Stromal cell of bone marrow (primary cell): ENCODE measurements at regions not wholly inside any gene's neighbourhood (a gene's known extent, or its start where the extent isn't known, plus 50 kb on each side); places are given as distances from the start of the nearest gene placed in this dataset.
"Not testable (repeated sequence)": the region's sequence is repeated elsewhere in the genome, so short reads cannot be mapped to it uniquely, and the experiment has no call there.

Experiments used
- DNase-seq: peaks from one replicate; pipeline ENCODE4 v3.0.0-alpha.2; 2012; ENCODE audit warnings: low read depth

GRCh38 chr6:27742833-27743573, 169.2 kb downstream of the OR2B2 start:
- DNase-seq, result no peak

GRCh38 chr6:27739902-27740301, 172.3 kb downstream of the OR2B2 start:
- not testable (repeated sequence) for DNase-seq

GRCh38 chr6:27736686-27737085, 175.5 kb downstream of the OR2B2 start:
- no peak for DNase-seq

GRCh38 chr6:27728442-27728841, 183.8 kb downstream of the OR2B2 start:
- no peak for DNase-seq

GRCh38 chr6:27726619-27727023, 185.6 kb downstream of the OR2B2 start:
- DNase-seq, result no peak

GRCh38 chr6:27720607-27721580, 191.3 kb downstream of the OR2B2 start:
- DNase-seq, result no peak

GRCh38 chr6:27719039-27719438, 193.2 kb downstream of the OR2B2 start:
- not testable (repeated sequence) for DNase-seq

DNA sequence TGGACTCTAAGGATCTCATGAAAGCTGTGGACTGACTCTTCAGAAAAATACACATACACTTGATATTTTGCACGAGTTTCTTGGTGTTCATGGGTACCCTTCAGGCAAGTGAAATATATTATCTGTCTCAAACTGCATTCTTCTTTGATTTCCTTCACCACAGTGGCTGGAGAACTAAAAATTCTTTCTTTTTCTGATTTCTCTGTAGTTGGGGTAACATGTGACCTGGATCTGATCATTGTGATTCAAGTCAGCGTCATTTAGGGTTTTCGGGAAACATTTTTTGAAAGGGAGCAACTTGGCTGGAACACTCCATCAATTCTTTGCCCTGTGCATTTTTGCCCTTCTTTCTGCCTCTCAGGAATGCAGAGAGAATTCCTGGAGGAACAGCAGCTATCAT, 205.8 kb downstream of the OR2B2 start:
- DNase-seq, result no peak

DNA sequence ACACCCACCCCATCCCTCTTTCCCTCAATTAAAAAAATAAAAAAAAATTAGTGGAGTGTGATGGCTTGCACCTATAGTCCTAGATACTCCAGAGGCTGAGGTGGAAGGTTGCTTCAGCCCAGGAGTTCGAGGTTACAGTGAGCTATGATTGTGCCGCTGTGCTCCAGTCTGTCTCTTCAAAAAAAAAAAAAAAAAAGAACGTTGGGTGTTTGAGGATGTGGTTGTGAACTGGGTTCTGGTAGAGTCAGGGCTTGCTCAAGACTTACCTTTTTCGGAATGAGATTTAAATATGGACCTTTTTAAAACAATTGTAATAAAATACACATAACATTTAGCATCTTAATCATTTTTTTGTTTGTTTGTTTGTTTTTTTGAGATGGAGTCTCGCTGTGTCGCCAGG, 211.9 kb downstream of the OR2B2 start:
- DNase-seq, result no peak

DNA sequence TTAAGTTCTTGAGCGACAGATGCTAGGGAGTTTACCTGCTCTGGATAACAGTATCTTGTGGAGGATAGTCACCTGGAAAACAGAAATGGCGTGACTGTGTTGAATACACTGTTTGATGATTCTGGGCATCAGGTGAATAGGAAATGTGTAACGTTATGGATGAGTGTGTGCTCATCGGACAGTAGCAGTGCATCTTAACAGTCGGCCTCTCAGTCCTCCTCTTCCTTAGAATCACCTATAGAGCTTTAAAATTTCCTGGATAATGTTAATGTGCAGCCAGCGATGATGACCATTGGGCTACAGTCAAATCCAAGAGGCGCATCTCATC, 217.7 kb downstream of the OR2B2 start:
- DNase-seq, result no peak

GRCh38 chr6:27693766-27694546, 218.2 kb downstream of the OR2B2 start:
- DNase-seq, result no peak

DNA sequence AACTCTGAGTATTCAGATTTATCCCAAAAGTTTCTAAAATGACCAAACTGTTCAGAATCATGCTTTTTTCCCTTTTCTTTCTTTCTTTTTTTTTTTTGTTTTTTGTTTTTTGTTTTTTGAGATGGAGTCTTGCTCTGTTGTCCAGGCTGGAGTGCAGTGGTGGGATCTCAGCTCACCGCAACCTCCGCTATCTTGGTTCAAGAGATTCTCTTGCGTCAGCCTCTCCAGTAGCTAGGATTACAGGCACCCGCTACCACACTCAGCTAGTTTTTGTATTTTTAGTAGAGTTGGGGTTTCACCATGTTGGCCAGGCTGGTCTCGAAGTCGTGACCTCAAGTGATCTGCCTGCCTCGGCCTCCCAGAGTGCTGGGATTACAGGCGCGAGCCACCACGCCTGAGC, 219.2 kb upstream of the ZNF184 start:
- DNase-seq, result not testable (repeated sequence)

DNA sequence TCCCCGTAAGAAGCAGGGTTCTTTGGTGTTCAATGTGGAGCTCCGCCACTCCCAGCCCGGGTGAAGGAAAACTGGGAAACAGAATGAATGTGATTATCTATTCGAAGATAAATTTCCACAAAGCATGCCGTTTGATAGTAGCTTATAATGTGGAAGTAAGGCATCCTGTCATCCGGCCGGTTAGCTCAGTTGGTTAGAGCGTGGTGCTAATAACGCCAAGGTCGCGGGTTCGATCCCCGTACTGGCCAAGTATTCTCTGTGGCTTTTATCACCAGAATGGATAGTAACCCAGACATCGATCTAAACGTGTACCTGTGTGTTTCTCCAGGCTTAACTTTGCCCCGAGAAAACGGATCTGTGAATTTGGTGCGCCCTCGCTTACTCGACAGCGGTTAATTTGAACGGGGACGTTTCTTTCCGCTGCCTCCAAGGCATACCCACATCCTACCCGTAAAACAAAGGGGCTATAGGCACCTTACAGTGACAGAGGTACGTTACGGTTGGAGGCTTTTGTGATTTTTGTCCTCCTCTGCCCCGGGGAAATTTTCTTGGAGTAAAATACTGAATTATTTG, 215.2 kb upstream of the ZNF184 start:
- DNase-seq, result peak; percentile 61

- DNase-seq, result no peak
These were observed 214.5 kb upstream of the ZNF184 start for GRCh38 chr6:27687154-27688013.

DNA sequence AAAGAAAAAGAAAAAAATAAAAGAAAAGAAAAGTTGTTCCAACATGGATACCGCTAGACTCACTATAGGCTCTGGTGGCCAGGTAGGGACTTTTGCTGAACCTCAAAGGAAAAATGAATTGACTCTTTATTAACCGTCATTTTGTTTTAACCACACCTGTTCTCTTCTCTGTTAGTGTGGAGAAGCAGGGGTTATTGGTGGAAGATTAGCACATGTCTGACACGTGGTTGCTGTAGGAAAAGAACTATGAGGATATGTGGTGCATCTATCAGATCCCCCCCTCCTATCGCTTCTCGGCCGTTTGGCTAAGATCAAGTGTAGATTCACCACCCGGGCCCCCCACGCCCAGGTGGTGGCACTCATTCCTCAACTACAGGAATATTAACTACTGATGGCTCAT, 212.4 kb upstream of the ZNF184 start:
- DNase-seq, result no peak

DNA sequence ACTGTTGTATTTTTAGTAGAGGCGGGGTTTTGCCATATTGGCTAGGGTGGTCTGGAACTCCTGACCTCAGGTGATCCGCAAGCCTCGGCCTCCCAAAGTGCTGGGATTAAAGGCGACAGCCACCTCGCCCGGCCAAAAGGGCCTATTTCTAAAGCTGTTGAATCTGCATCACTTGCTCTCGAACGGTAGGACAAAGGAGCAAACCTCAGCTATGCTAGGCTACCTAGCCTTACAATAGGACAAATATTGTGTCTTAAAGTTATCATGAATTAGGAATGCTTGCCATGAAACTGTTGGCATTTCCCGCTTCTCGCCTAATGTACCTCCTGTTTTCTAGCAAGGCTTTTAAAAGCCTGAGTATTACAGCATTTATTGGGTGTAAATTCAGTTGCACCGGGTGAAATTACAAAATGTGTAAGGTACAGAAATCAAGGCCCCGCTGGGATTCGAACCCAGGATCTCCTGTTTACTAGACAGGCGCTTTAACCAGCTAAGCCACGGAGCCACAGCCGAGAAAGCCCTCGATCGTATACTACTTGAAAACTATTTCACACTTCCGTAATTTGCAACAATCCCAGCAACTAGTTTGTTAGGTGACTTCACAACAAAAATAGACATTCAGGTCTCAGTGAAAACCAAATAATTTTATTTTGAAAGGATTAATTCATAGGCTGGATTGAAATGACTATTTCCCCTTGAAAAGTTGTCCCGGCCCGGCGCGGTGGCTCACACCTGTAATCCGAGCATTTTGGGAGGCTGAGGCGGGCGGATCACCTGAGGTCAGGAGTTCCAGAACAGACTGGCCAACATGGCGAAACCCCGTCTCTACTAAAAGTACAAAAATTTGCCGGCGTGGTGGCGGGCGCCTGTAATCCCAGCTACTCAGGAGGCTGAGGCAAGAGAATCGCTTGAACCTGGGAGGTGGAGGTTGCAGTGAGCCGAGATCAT, 211.6 kb upstream of the ZNF184 start:
- no peak for DNase-seq

DNA sequence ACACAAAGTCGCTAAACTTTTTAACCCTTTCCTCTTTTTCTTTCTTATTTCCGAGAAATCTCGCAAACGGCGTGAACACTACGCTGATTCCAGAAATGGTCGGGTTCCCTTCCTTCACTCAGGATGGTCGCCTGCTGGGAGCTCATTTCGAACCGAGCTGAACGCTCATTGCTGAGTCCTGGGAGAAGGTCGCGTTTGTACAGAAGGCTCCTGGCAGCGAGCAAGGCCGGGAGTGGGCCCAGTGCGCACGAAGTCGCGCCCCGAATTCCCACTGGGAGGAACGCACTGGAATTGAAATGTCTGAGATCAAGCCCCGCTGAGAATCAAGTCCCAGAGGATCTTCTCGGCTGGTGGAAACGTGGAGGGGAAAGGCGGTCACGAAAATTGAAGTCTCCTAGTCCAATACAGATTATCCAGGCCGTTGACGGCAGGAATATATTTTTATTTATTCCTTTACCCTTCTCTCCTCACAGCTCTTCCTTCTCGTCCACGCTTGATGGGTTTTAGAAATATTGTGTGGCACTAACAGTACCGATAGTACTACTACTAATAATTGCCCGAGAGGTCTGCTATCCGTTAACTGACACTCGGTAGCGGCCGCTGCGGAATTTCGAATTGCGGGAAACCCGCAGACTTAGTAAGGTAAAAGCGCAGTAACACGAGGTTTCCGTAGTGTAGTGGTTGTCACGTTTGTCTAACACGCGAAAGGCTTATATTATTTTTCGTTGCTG, 207.2 kb upstream of the ZNF184 start:
- no peak for DNase-seq

- DNase-seq, result no peak
These were observed 206.5 kb upstream of the ZNF184 start for GRCh38 chr6:27679308-27679963.

- DNase-seq, result no peak
These were observed 205.6 kb upstream of the ZNF184 start for GRCh38 chr6:27678469-27678868.
